Esophagus muscularis mucosa (tissue), 4 donors: ENCODE measurements at regions not wholly inside any gene's neighbourhood (a gene's known extent, or its start where the extent isn't known, plus 50 kb on each side); places are given as distances from the start of the nearest gene placed in this dataset.

Experiments used
- CTCF ChIP-seq, 3 experiments: fragments of 200-600 bp in 2 of 3; fragments of 450-650 bp in 1 of 3; sonication (generic) in 2 of 3; IDR thresholded peaks; one replicate each; pipeline ENCODE4 v1.5.1; 2017 to 2019; ENCODE audit warnings: antibody characterized with exemption in 3 of 3, mild to moderate bottlenecking in 2 of 3, moderate library complexity in 1 of 3
- EP300 ChIP-seq: sonication (generic); formaldehyde crosslinking; IDR thresholded peaks from one replicate; pipeline ENCODE4 v1.6.1; 2017; ENCODE audit warnings: antibody characterized with exemption
- POLR2A ChIP-seq: fragments of 450-650 bp; IDR thresholded peaks from one replicate; pipeline ENCODE4 v1.6.1; 2017; ENCODE audit warnings: antibody characterized with exemption, moderate library complexity, mild to moderate bottlenecking, low read depth
- POLR2AphosphoS5 ChIP-seq, 2 donors: sonication (generic); formaldehyde crosslinking; IDR thresholded peaks; one replicate each; pipeline ENCODE4 v1.6.1; 2017; ENCODE audit warnings: antibody characterized with exemption in 2 of 2

GRCh38 chr10:93211991-93212390, 138.3 kb downstream of the CYP26A1 start:
- TF ChIP-seq CTCF (IDR thresholded peaks at IDR 0.05) (no peak), POLR2AphosphoS5 (IDR thresholded peaks at IDR 0.05) (no peak), POLR2A (no peak), EP300 (no peak)
